GM12878 (cell line): ENCODE measurements at regions not wholly inside any gene's neighbourhood (a gene's known extent, or its start where the extent isn't known, plus 50 kb on each side); places are given as distances from the start of the nearest gene placed in this dataset.

Source experiments
- ATAC-seq: fragments of 200-7000 bp; cut with Tn5 transposase; 3 replicates; pipeline ENCODE4 v1.9.1; 2020; ENCODE audit warnings: mild to moderate bottlenecking, moderate library complexity
- BruUV-seq: library from RNA; stranded (reverse); fragments of 400-500 nt; replicated peaks from 2 replicates; lab custom pipeline; 2021; lab: Mats Ljungman, UMichigan
- CTCF ChIA-PET: fragments of 300-600 bp; sonication (Branson Sonifier 250); formaldehyde crosslinking; extraction: SDS; loops from one replicate; lab custom pipeline; 2021; ENCODE audit warnings: inconsistent platforms; lab: Yijun Ruan, JAX
- POLR2A ChIA-PET: fragments of 350-600 bp; formaldehyde crosslinking; extraction: SDS; loops from one replicate; lab custom pipeline; 2021; ENCODE audit warnings: inconsistent platforms; lab: Charles Lee
- RAD21 ChIA-PET: fragments of 300-600 bp; sonication (Branson Sonifier 250); formaldehyde crosslinking; loops from one replicate; lab custom pipeline; 2023; ENCODE audit warnings: antibody characterized with exemption; ENCODE audit not compliant: unreplicated experiment; lab: Charles Lee
- SMC1A ChIA-PET: fragments of 300-600 bp; sonication (Branson Sonifier 250); formaldehyde crosslinking; loops from one replicate; lab custom pipeline; 2023; ENCODE audit not compliant: unreplicated experiment, uncharacterized antibody; lab: Charles Lee
- DNase-seq: peaks from one replicate; pipeline ENCODE4 v3.0.0-alpha.2; 2011; ENCODE audit warnings: low read depth, low spot score
- FAIRE-seq: peaks from 3 replicates; lab custom pipeline; 2011; peaks lifted over from hg19 to GRCh38; lab: Jason Lieb, UNC
- H2AFZ ChIP-seq: 2 replicates; pipeline ENCODE4 v1.6.0; 2011; ENCODE audit warnings: low read depth, low read length, control low read depth; ENCODE audit not compliant: control insufficient read depth
- H3K27ac ChIP-seq: 2 replicates; pipeline ENCODE4 v1.5.1; 2011; ENCODE audit warnings: control low read depth; ENCODE audit not compliant: control insufficient read depth, insufficient read depth
- H3K27me3 ChIP-seq, 2 experiments: replicated peaks in 1 of 2; 2 replicates each; pipeline versions ENCODE4 v1.6.0 to v1.6.1; 2011; ENCODE audit warnings: low read length in 1 of 2; ENCODE audit not compliant: control insufficient read depth in 2 of 2, insufficient read depth in 2 of 2
- H3K36me3 ChIP-seq, 2 experiments: 2 replicates each; pipeline ENCODE4 v1.5.1; 2011; ENCODE audit warnings: low read length in 1 of 2; ENCODE audit not compliant: control insufficient read depth in 2 of 2, insufficient read depth in 2 of 2
- H3K4me1 ChIP-seq: 2 replicates; pipeline ENCODE4 v1.6.1; 2011; ENCODE audit warnings: mild to moderate bottlenecking, low read length, moderate library complexity, mixed read lengths; ENCODE audit not compliant: control insufficient read depth, insufficient read depth
- H3K4me2 ChIP-seq: 2 replicates; pipeline ENCODE4 v1.6.0; 2011; ENCODE audit warnings: control low read depth; ENCODE audit not compliant: control insufficient read depth, insufficient read depth
- H3K4me3 ChIP-seq: fragments of 200-600 bp; sonication (generic); 2 replicates; pipeline ENCODE4 v1.5.1; 2016
- H3K79me2 ChIP-seq: 2 replicates; pipeline ENCODE4 v1.6.0; 2011; ENCODE audit warnings: low read length; ENCODE audit not compliant: control insufficient read depth, insufficient read depth
- H3K9ac ChIP-seq: 2 replicates; pipeline ENCODE4 v1.8.0; 2011; ENCODE audit warnings: low read length, control low read depth, mixed read lengths; ENCODE audit not compliant: control insufficient read depth, insufficient read depth
- H3K9me3 ChIP-seq: replicated peaks from 3 replicates; pipeline ENCODE4 v1.5.1; 2011; ENCODE audit warnings: mild to moderate bottlenecking, low read length; ENCODE audit not compliant: control insufficient read depth, insufficient read depth
- H4K20me1 ChIP-seq: 2 replicates; pipeline ENCODE4 v1.6.0; 2011; ENCODE audit not compliant: control insufficient read depth, insufficient read depth
- CEBPB ChIP-seq, 2 experiments: fragments of 150-350 bp in 1 of 2; IDR thresholded peaks; 2 replicates each; pipeline ENCODE4 v1.6.1; 2012 to 2014; ENCODE audit warnings: low read depth in 2 of 2, low read length in 2 of 2, borderline replicate concordance in 1 of 2, inconsistent platforms in 1 of 2
- JUND ChIP-seq: IDR thresholded peaks from 2 replicates; pipeline ENCODE4 v1.6.1; 2012; ENCODE audit warnings: low read depth, mild to moderate bottlenecking, low read length, improper control_type of control experiment, moderate library complexity
- NRF1 ChIP-seq: conservative IDR thresholded peaks from 2 replicates; pipeline ENCODE4 v1.6.1; 2011; ENCODE audit warnings: mild to moderate bottlenecking, low read depth, low read length, improper control_type of control experiment
- SPI1 ChIP-seq: IDR thresholded peaks from 2 replicates; pipeline ENCODE4 v1.6.1; 2011; ENCODE audit warnings: low read depth, mild to moderate bottlenecking, low read length, moderate library complexity, borderline replicate concordance; ENCODE audit not compliant: insufficient read depth
- WGBS: methylation state at CpG from one replicate; pipeline ENCODE4 v1.1.6; 2016; ENCODE audit warnings: low lambda C conversion rate; ENCODE audit not compliant: insufficient replicate concordance, insufficient coverage; ENCODE audit errors: missing lambda C conversion rate; 5-methylcytosine and 5-hydroxymethylcytosine counted together
- in situ Hi-C: fragments of 300-500 bp; cut with MboI; formaldehyde crosslinking; loops from 9 replicates; pipeline ENCODE4 v1.14.3; 2018; ENCODE audit warnings: mixed read lengths
- intact Hi-C: fragments of 100-400 bp; cut with micrococcal nuclease; formaldehyde crosslinking; loops from one replicate; pipeline ENCODE4 v1.14.2; 2022; ENCODE audit not compliant: unreplicated experiment
- TF ChIP-seq, protein P1 (sequence below): IDR thresholded peaks from 2 replicates; pipeline ENCODE4 v1.6.1; 2012; ENCODE audit warnings: improper control_type of control experiment, low read depth, low read length; ENCODE audit not compliant: insufficient replicate concordance
- TF ChIP-seq, protein P2 (sequence below): IDR thresholded peaks from 2 replicates; pipeline ENCODE4 v1.6.1; 2011; ENCODE audit warnings: borderline replicate concordance, low read depth, mild to moderate bottlenecking, moderate library complexity, mixed read lengths, low read length; ENCODE audit not compliant: insufficient read depth; ENCODE audit errors: extremely low read length

- TF ChIP-seq, protein P1, sequence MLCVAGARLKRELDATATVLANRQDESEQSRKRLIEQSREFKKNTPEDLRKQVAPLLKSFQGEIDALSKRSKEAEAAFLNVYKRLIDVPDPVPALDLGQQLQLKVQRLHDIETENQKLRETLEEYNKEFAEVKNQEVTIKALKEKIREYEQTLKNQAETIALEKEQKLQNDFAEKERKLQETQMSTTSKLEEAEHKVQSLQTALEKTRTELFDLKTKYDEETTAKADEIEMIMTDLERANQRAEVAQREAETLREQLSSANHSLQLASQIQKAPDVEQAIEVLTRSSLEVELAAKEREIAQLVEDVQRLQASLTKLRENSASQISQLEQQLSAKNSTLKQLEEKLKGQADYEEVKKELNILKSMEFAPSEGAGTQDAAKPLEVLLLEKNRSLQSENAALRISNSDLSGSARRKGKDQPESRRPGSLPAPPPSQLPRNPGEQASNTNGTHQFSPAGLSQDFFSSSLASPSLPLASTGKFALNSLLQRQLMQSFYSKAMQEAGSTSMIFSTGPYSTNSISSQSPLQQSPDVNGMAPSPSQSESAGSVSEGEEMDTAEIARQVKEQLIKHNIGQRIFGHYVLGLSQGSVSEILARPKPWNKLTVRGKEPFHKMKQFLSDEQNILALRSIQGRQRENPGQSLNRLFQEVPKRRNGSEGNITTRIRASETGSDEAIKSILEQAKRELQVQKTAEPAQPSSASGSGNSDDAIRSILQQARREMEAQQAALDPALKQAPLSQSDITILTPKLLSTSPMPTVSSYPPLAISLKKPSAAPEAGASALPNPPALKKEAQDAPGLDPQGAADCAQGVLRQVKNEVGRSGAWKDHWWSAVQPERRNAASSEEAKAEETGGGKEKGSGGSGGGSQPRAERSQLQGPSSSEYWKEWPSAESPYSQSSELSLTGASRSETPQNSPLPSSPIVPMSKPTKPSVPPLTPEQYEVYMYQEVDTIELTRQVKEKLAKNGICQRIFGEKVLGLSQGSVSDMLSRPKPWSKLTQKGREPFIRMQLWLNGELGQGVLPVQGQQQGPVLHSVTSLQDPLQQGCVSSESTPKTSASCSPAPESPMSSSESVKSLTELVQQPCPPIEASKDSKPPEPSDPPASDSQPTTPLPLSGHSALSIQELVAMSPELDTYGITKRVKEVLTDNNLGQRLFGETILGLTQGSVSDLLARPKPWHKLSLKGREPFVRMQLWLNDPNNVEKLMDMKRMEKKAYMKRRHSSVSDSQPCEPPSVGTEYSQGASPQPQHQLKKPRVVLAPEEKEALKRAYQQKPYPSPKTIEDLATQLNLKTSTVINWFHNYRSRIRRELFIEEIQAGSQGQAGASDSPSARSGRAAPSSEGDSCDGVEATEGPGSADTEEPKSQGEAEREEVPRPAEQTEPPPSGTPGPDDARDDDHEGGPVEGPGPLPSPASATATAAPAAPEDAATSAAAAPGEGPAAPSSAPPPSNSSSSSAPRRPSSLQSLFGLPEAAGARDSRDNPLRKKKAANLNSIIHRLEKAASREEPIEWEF = no peak
- TF ChIP-seq, all 136 proteins: peak for 0
Measured at GRCh38 chr6:2497922-2498623, 252.6 kb downstream of the MYLK4 start (continued).

- FAIRE-seq (no peak), ATAC-seq (no peak), DNase-seq (no peak)
- TF ChIP-seq JUND = no peak
- no peak for TF ChIP-seq SPI1
- no peak for TF ChIP-seq CEBPB (IDR thresholded peaks at IDR 0.05; ENCODE audit: borderline replicate concordance in 1 of 2, low read depth in 2 of 2, low read length in 2 of 2)
- TF ChIP-seq, protein P2, sequence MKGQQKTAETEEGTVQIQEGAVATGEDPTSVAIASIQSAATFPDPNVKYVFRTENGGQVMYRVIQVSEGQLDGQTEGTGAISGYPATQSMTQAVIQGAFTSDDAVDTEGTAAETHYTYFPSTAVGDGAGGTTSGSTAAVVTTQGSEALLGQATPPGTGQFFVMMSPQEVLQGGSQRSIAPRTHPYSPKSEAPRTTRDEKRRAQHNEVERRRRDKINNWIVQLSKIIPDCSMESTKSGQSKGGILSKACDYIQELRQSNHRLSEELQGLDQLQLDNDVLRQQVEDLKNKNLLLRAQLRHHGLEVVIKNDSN = no peak
- TF ChIP-seq NRF1 = no peak
- Histone ChIP-seq H2AFZ (no peak overlapping the region), H4K20me1 (no peaks in the 10 kb centered on the region), H3K79me2 (no peaks in the 10 kb centered on the region), H3K9me3 (no peaks in the 10 kb centered on the region), H3K9ac (no peak overlapping the region), H3K36me3 (no peaks in the 10 kb centered on the region), H3K4me3 (no peak overlapping the region), H3K4me1 (no peaks in the 10 kb centered on the region), H3K27ac (no peak overlapping the region), H3K27me3 (no peaks in the 10 kb centered on the region), H3K4me2 (no peak overlapping the region)
- ChIA-PET RAD21 (no interaction called here), POLR2A (no interaction called here), CTCF (no interaction called here), SMC1A (no interaction called here)
- BruUV-seq = no TSS peak
- intact Hi-C loops = no loop called here
- in situ Hi-C loops = no loop called here
- WGBS = 50% methylated on average over 8 of the region's 8 CpGs
Measured at GRCh38 chr6:2496291-2496690, 250.9 kb upstream of the GMDS start.
